ENCODE measurements at regions not wholly inside any gene's neighbourhood (a gene's known extent, or its start where the extent isn't known, plus 50 kb on each side); places are given as distances from the start of the nearest gene placed in this dataset.

GRCh38 chr10:106370751-106371150 lies 793.8 kb downstream of the SORCS1 start:
- Mint-ChIP-seq H3K4me1 (no peaks in the 10 kb centered on the region), H3K9me3 (ENCODE audit: insufficient read depth) (peaks cover 3% of the 10 kb centered on the region), H3K27ac (no peak overlapping the region), H3K27me3 (no peaks in the 10 kb centered on the region), H3K4me3 (no peak overlapping the region)
- Histone ChIP-seq H3K9ac (ENCODE audit: low read length) (no peak overlapping the region), H4K20me1 (ENCODE audit: control insufficient read depth, insufficient read depth, low read length, poor library complexity, severe bottlenecking) (no peaks in the 10 kb centered on the region), H2AFZ (ENCODE audit: insufficient read depth, low read depth, low read length, poor library complexity, severe bottlenecking) (no peak overlapping the region), H3K4me1 (ENCODE audit: control insufficient read depth in 2 of 2, insufficient read depth in 2 of 2, low read length in 2 of 2) (no peaks in the 10 kb centered on the region), H3K27ac (ENCODE audit: low read length in 2 of 2) (no peak overlapping the region), H3K36me3 (replicated peaks in 1 of 2; ENCODE audit: control extremely low read depth in 1 of 2, control insufficient read depth in 1 of 2, extremely low read depth in 1 of 2, insufficient read depth in 2 of 2, low read length in 1 of 2) (no peaks in the 10 kb centered on the region), H3K4me2 (replicated peaks; ENCODE audit: low read depth, low read length, poor library complexity, severe bottlenecking) (no peak overlapping the region), H3K4me3 (ENCODE audit: control extremely low read depth in 1 of 5, extremely low read depth in 1 of 5, insufficient read depth in 1 of 5, low read depth in 2 of 5, low read length in 4 of 5) (no peak overlapping the region), H3K9me3 (ENCODE audit: control extremely low read depth in 1 of 3, control insufficient read depth in 2 of 3, insufficient read depth in 1 of 3, low read length in 2 of 3) (no peaks in the 10 kb centered on the region), H3K27me3 (replicated peaks in 1 of 4; ENCODE audit: control extremely low read depth in 1 of 4, control insufficient read depth in 3 of 4, insufficient read depth in 4 of 4, low read length in 3 of 4) (no peaks in the 10 kb centered on the region), H3K79me2 (ENCODE audit: control insufficient read depth, insufficient read depth, low read length) (no peaks in the 10 kb centered on the region)
- ChIA-PET POLR2A (no interaction called here), CTCF (no interaction called here)
- intact Hi-C loops (cut with micrococcal nuclease): no loop called here
- no peak for ATAC-seq (ENCODE audit: low read depth)
- no peak for TF ChIP-seq CTCF (IDR thresholded peaks at IDR 0.05)
- TF ChIP-seq EZH2 (IDR thresholded peaks at IDR 0.05; ENCODE audit: borderline replicate concordance, insufficient read depth, low read depth, low read length, poor library complexity, severe bottlenecking): no peak
- no peak for DNase-seq
- WGBS (ENCODE audit: insufficient coverage): 89% methylated on average over 3 of the region's 6 CpGs

GRCh38 chr10:106360870-106361269 lies 803.6 kb downstream of the SORCS1 start:
- ATAC-seq (ENCODE audit: low read depth): no peak
- H3K9me3 ChIP-seq (ENCODE audit: control extremely low read depth in 1 of 3, control insufficient read depth in 2 of 3, insufficient read depth in 1 of 3, low read length in 2 of 3): no peaks in the 10 kb centered on the region
- H3K79me2 ChIP-seq (ENCODE audit: control insufficient read depth, insufficient read depth, low read length): no peaks in the 10 kb centered on the region
- H3K27me3 Mint-ChIP-seq: no peaks in the 10 kb centered on the region
- no peak overlapping the region for H3K27ac ChIP-seq (ENCODE audit: low read length in 2 of 2)
- no CpG with 5 or more reads among the region's 2 CpGs for WGBS (ENCODE audit: insufficient coverage)
- CTCF ChIA-PET: no interaction called here
- no peak overlapping the region for H3K27ac Mint-ChIP-seq
- POLR2A ChIA-PET: no interaction called here
- no peak overlapping the region for H2AFZ ChIP-seq (ENCODE audit: insufficient read depth, low read depth, low read length, poor library complexity, severe bottlenecking)
- no peak overlapping the region for H3K4me3 Mint-ChIP-seq
- H3K27me3 ChIP-seq (replicated peaks in 1 of 4; ENCODE audit: control extremely low read depth in 1 of 4, control insufficient read depth in 3 of 4, insufficient read depth in 4 of 4, low read length in 3 of 4): no peaks in the 10 kb centered on the region
- TF ChIP-seq EZH2 (IDR thresholded peaks at IDR 0.05; ENCODE audit: borderline replicate concordance, insufficient read depth, low read depth, low read length, poor library complexity, severe bottlenecking) (no peak), CTCF (IDR thresholded peaks at IDR 0.05) (no peak)
- no peaks in the 10 kb centered on the region for H3K36me3 ChIP-seq (replicated peaks in 1 of 2; ENCODE audit: control extremely low read depth in 1 of 2, control insufficient read depth in 1 of 2, extremely low read depth in 1 of 2, insufficient read depth in 2 of 2, low read length in 1 of 2)
- no peaks in the 10 kb centered on the region for H4K20me1 ChIP-seq (ENCODE audit: control insufficient read depth, insufficient read depth, low read length, poor library complexity, severe bottlenecking)
- H3K4me1 ChIP-seq (ENCODE audit: control insufficient read depth in 2 of 2, insufficient read depth in 2 of 2, low read length in 2 of 2): no peaks in the 10 kb centered on the region
- H3K9ac ChIP-seq (ENCODE audit: low read length): no peak overlapping the region
- no peaks in the 10 kb centered on the region for H3K4me1 Mint-ChIP-seq
- no peaks in the 10 kb centered on the region for H3K9me3 Mint-ChIP-seq (ENCODE audit: insufficient read depth)
- no peak overlapping the region for H3K4me3 ChIP-seq (ENCODE audit: control extremely low read depth in 1 of 5, extremely low read depth in 1 of 5, insufficient read depth in 1 of 5, low read depth in 2 of 5, low read length in 4 of 5)
- H3K4me2 ChIP-seq (replicated peaks; ENCODE audit: low read depth, low read length, poor library complexity, severe bottlenecking): no peak overlapping the region
- intact Hi-C loops (cut with micrococcal nuclease): no loop called here
- no peak for DNase-seq

Data from B cell (primary cell).